SKM-1 treated with dmso at 0.1 percent for 144 hours (cell line): ENCODE measurements at regions not wholly inside any gene's neighbourhood (a gene's known extent, or its start where the extent isn't known, plus 50 kb on each side); places are given as distances from the start of the nearest gene placed in this dataset.
A peak's percentile ranks its signal among the peaks of the same experiment; 100 is the strongest.

Experiments used
- DNase-seq: peaks from one replicate; lab custom pipeline; 2025; ENCODE audit not compliant: unreplicated experiment; lab: John Stamatoyannopoulos, UW

DNA sequence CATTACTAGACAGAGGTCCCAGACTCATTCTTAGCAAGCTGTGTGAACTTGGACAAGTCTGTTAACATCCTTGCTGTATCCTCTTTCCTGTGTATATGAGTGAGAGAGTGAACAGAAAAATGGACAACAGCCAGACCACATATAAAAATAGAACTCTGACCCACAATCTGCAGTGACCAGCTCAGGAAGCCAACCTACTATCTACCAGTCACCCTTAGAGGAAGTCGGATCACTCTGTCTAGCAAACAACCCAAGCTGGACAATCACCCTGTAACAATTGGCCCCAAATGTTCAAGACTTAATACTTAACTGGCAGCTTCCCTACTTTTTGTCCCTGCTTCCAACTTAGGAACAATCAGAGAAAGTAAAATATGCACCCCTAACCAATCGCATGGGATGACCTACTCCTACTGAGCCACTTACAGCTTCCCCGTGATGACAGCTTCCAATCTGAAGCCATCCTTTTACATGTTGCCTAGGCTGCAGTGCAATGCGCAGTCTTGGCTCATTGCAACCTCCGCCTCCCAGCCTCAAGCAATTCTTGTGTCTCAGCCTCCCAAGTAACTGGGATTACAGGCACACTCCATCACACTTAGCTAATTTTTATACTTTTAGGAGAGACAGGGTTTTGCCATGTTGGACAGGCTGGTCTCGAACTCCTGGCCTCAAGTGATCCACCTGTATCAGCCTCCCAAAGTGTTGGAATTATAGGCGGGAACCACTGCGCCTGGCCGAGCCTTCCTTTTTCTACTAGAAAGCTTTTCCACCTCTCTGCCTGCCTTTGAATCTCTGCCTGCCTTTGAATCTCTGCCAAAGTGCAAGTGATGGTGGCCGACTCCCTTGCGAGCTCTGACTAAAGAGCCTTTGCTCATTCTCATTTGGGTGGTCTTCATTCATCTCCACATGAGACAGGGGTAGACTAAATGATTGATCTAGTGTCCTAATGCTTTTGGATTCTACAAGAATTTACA, 158.3 kb upstream of the NDUFV2 start:
- peak; percentile 11 for DNase-seq

DNA sequence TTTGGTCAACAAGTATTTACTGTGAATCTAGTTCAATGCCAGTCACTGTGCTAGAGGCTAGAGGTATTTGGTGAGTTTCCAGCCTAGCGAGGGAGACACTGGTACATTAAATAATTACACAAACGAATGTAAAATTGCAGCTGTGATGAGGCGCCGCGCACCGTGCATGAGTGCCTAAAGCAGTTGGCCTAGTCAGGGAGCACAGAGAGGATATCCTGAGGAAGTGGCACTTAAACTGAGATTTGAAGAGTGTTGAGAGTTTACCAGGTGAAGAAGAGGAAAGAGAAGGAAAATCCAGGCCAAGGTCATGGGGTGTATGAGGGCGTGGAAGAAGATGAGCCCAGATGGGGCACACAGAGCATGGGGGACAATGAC, 157.6 kb upstream of the NDUFV2 start:
- no peak for DNase-seq

GRCh38 chr18:8945514-8945913, 157.0 kb upstream of the NDUFV2 start:
- no peak for DNase-seq

DNA sequence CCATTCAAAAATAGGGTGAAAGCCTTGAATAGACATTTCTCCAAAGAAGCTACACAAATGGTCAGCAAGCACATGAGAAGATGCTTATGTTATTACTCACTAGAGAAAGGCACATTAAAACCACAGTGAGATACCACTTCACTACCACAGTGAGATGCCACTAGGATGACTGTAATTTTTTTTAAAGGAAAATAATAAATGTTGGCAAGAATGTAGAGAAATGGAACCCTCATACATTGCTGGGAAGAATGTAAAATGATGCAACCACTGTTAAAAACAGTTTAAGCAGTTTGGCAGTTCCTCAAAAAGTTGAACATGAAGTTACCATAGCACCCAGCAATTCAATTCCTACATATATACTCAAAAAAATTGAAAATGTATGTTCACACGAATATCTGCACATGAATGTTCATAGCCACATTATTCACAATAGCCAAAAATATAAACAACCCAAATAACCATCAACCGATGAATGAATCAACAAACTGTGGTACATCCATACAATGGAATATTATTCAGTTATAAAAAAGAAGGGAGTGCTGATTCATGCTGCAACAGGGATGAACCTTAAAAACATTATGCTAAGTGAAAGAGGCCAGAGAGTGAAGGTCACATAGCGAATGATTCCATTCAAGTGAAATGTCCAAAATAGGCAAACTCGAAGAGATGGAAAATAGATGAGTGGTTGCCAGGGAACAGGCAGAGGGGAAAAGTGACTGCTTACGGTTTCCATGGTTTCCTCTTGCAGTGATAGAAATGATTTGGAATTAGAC, 156.2 kb upstream of the NDUFV2 start:
- DNase-seq, result no peak

- no peak for DNase-seq
Measured at GRCh38 chr18:8947566-8947965, 154.9 kb upstream of the NDUFV2 start.

DNA sequence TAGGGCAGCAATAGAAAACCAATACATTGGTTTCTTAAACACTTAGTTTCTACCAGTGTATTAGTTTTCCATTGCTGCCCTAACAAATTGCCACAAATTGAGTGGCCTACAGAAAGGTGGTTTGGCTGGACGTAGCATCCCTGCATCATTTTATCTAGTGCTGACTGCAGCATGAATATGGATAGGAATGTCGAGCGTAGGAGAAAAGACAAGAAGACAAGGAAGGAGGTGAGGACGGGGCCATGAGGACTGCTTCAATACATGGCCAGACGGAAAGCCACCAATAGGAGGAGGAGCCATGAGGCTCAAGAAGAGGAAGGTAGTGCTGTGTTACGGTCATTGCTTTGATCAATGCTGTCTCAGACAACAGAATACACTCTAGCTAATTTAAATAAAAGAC, 154.5 kb upstream of the NDUFV2 start:
- DNase-seq, result no peak

DNA sequence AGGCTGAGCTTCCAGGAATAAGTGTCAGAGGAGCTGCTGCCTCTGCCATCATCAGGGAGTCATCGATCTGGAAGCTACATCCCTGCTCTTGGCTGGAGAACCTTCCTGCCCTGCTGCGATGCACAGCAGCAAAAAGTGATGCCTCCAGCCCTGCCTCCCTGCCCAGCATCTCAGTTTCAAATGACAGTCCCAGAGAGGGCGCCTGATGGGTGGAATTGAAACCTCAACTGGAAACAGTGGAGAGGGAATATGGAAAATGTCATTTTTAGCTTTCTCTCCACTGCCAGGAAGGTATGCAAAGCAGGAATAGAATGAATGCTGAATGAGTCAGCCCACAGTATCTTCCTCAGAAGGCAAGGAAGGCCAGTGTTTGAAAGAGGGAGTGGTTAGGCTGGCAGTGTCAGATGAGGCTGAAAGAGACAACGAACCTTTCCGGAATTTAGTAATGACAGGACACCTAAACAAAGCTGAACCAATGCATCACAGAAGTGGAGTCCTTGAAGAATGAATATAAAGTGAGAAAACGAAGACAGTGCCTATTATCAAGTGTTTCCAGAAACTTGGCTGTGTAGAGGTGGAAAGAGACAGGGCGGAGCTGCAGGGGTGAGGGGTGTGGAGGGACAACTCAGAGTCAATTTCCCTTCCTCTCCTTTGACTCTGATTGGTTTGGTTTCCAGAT, 153.9 kb upstream of the NDUFV2 start:
- no peak for DNase-seq

GRCh38 chr18:8949206-8949605, 153.3 kb upstream of the NDUFV2 start:
- no peak for DNase-seq

DNA sequence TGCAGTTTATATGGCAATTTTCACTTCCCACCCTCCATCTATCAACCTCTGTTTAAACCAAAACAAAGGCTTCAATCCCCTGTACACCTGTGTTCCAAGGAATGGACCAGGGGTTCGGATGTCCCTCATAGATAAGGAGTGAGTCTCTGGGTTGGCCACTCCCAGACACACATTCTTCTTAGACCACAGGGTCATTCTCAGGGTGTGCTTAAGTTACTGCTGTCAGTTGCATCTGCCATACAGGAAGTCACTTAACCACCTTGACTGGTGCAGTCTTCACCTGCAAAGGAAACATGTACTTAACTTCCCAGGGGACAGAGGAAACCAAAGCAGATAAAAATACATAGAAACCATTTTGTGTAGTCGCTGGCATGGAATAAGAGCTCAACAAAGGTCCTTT, 151.0 kb upstream of the NDUFV2 start:
- no peak for DNase-seq

DNA sequence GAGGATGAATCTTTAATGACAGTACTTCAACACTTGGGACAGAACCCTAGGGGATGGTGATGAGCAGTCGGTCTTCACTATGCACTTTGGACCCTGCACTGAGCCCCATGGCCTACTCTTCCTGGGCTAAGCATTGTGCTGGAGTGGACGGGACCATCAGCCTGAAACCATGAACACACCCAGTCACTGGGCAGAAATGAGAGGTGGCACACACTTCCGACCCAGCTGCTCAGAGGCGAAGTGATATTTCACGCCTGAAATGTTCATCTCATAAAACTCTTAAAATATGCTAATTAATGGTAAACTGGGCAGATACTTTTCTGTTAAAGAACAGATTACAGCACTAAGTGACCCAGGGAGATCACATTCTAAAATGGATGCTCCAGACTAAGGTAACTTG, 150.3 kb upstream of the NDUFV2 start:
- DNase-seq, result no peak

DNA sequence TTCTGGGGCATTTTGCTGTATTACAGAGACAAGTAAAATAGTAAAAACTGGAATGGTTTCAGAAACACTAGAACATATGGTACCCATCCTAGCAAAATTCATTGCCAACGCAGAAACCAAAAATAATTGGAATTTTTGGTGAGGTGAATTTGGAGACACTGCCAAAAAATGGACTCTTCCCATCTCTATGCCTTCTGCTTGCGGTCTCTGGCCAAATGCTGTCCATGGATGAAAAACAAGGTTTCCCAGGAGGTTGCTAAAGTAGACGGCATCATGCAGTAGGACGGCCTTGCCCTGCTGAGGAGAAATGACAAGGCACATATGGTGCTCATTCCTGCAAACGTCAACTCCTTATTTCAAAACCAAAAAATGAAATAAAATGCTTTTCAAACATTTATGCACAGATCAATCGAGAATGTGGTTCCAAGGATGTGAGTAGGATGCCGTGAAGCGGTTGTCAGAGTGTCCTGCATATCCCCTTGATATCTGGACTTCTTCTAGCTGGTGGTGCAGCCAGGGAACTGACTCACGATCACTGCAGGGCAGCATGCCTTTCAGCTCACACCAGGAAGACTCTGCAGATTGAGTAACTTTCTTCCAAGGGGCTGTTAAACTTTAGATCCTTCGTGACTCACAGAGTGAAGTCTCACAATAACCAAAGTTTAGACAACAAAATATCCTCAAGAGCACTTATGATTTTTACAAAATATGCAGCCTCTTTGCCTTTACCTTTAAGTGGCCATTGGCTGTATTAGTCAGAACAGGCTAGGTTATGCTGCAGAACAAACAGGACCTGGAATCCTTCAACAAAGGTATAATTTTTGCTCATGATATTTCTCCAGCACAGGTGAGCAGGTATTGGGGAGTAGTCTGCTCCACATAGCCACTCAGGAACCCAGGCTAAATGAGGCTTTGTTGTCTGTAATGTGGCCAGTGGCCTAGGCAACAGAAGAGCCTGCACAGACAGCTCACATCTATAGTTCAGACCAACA, 149.4 kb upstream of the NDUFV2 start:
- no peak for DNase-seq

DNA sequence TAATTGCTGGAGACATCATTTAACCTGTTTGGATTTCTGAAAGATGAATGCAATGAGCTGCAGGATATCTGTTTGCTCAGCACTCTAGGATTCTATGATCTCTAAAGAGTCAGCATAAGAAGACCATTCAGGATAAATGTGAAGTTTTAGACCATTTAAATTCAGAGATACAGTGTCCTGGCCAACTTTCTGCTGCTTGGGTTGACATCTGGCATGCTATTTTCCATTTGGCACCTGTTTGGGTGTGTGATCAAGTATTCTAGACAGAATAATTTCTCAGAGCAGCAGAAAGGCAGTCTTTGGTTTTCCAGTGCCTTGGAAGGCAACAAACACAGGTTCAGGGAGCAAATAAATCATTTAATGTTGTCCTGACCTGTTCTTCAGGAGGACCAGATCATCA, 144.8 kb upstream of the NDUFV2 start:
- no peak for DNase-seq

DNA sequence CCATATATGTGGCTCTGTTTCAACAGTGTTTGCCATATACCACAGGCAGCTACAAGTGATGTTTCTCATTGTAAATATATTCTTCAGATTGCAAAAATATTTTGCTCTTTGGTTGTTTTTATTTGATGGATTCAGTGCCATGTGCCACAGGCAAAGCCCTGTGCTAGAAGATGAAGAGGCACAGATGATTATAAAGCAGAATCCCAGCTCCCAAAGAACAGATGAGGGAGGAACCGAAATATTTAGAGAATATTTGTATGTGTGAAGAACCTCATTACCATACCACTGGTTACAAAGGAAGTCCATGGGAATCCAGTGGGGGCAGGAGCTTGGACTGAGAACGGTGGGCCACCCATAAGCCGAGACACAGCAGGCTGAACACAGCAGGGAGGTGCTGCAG, 143.8 kb upstream of the NDUFV2 start:
- no peak for DNase-seq

DNA sequence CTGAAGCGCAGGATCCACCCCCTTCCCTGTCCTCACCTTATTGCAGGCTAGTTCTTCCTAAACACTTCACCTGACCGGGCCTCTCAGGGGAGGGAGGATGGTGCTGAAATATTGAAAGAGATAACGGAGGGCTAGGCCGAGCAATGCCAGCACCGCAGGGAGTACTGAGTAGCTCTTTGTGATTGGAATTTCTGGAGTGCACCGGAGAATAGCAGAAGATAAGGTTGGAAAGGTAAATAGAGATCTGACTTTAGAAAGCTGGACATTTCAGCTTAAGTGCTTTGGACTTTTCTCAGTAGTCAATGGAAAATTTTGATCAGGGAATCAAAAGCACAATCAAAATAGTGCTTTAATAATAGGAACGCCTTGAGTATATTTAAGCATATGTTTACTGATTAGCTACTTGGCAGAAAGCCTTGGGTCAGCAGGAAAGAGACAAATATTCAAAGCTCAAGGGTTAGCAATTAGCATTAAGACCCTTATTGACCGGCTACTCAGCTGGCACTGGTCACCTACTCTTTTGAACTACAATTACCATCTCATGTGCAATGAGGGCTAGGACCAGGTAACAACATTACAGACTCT, 142.9 kb upstream of the NDUFV2 start:
- DNase-seq, result no peak

DNA sequence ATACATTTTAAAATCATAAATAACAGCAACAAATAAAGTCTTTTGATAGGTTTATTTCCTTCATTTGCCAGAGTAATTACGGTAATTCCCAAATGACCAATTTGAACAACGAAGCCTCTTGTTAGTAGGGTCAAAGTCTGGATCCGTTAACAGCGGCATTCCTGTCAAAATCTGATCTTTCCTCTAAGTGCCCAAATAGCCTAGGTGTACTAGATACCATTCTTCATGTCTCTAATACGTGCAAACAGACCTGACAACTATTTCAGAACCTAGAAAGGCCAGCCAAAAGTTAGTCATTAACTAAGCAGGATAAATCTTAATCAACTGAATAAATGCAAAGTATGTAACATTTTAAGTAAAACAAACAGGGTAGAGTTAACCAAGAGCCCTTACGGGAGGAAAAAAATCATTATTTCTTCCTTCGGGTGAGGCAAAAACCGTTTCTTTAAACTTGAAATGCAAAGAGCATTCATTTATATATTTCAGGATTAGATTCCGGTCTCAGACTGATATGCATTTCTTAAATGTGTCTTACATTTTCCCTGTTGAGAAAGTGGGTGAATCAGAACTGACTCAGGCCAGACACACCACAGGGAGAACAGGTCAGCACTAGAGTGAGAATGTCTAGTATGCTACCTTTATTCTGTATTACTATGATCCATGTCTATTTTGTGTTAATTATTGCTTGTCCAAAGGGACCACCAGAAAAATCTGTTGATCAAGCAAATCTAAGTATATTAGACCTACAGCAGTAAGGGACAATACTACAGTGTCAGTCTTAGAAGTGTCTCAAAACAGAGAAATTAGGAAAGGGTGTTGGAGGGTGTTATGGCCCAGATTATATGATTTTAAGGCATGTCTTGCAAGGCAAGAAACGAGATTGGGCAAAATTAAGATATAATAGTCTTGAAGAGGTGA, 141.5 kb upstream of the NDUFV2 start:
- no peak for DNase-seq

DNA sequence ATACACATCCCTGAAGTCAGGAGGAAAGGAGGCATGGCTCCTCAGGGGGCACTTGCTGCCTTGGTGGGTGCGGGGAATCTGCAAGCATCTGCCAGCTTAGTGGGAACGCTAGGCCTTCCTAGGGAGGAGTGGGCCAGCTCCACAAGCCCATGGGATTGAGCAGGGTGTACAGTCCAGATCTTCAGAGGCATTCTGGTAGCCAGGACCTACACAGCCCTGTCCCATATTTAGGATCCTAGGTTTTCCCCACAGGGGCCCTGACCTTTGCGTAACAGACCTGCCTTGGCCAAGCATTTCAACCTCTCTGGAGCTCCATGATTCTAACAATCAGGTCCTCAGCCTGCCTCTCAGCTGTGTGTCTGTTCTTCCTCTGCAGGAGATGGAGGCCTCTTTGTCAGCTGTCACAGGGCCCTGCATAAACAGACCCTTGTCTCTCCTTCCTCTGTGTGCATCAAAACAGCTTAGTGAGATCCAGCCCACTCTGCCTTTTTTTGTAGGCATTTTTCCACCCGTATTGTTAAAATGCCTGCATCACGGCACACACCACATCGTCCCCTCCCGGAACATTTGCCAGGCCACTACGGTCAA, 140.2 kb upstream of the NDUFV2 start:
- DNase-seq, result no peak

- DNase-seq, result peak; percentile 45
Measured at GRCh38 chr18:8962855-8963635, 139.5 kb upstream of the NDUFV2 start.

GRCh38 chr18:8963876-8964275, 138.6 kb upstream of the NDUFV2 start:
- DNase-seq, result no peak
